ENCODE measurements at regions not wholly inside any gene's neighbourhood (a gene's known extent, or its start where the extent isn't known, plus 50 kb on each side); places are given as distances from the start of the nearest gene placed in this dataset.

DNA sequence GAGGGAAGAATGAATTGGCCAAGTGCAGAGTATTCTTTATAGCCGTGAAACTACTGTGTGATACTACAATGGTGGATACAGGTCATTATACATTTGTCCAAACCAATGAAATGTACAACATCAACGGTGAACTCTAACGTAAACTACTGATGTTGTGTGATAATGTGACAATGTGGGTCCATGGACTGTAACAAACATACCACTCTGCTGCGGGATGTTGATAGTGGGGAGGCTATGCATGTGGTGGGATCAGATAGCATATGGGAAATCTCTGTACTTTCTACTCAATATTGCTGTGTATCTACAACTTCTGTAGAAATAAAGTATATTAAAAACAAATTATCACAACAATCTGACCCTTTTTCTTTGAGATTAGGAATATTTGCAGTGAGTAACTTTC, 101.1 kb downstream of the TEX13C start:
- in situ Hi-C loops (cut with MboI; ENCODE audit: low sequenced_read_pairs, unreplicated experiment) = no loop called here
- DNase-seq (ENCODE audit: low spot score) = no peak
- TF ChIP-seq, protein P1, sequence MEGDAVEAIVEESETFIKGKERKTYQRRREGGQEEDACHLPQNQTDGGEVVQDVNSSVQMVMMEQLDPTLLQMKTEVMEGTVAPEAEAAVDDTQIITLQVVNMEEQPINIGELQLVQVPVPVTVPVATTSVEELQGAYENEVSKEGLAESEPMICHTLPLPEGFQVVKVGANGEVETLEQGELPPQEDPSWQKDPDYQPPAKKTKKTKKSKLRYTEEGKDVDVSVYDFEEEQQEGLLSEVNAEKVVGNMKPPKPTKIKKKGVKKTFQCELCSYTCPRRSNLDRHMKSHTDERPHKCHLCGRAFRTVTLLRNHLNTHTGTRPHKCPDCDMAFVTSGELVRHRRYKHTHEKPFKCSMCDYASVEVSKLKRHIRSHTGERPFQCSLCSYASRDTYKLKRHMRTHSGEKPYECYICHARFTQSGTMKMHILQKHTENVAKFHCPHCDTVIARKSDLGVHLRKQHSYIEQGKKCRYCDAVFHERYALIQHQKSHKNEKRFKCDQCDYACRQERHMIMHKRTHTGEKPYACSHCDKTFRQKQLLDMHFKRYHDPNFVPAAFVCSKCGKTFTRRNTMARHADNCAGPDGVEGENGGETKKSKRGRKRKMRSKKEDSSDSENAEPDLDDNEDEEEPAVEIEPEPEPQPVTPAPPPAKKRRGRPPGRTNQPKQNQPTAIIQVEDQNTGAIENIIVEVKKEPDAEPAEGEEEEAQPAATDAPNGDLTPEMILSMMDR (IDR thresholded peaks at IDR 0.05; ENCODE audit: borderline replicate concordance, control extremely low read depth, extremely low read depth, insufficient read depth, missing control alignments) = no peak

GRCh38 chrX:125422986-125423385, 103.3 kb downstream of the TEX13C start:
- TF ChIP-seq, protein P1 (IDR thresholded peaks at IDR 0.05; ENCODE audit: borderline replicate concordance, control extremely low read depth, extremely low read depth, insufficient read depth, missing control alignments) = no peak
- in situ Hi-C loops (cut with MboI; ENCODE audit: low sequenced_read_pairs, unreplicated experiment) = no loop called here
- no peak for DNase-seq (ENCODE audit: low spot score)

- in situ Hi-C loops (cut with MboI; ENCODE audit: low sequenced_read_pairs, unreplicated experiment) = no loop called here
- TF ChIP-seq, protein P1 (IDR thresholded peaks at IDR 0.05; ENCODE audit: borderline replicate concordance, control extremely low read depth, extremely low read depth, insufficient read depth, missing control alignments) = no peak
These were observed 104.9 kb downstream of the TEX13C start for GRCh38 chrX:125424536-125424935.

GRCh38 chrX:125436855-125437254, 117.2 kb downstream of the TEX13C start:
- TF ChIP-seq, protein P1 (IDR thresholded peaks at IDR 0.05; ENCODE audit: borderline replicate concordance, control extremely low read depth, extremely low read depth, insufficient read depth, missing control alignments) = peak; percentile 34
- no peak for DNase-seq (ENCODE audit: low spot score)
- in situ Hi-C loops (cut with MboI; ENCODE audit: low sequenced_read_pairs, unreplicated experiment) = no loop called here

More at GRCh38 chrX:125424536-125424935, 104.9 kb downstream of the TEX13C start:
- no peak for DNase-seq (ENCODE audit: low spot score)

- in situ Hi-C loops (cut with MboI; ENCODE audit: low sequenced_read_pairs, unreplicated experiment) = no loop called here
- no peak for DNase-seq (ENCODE audit: low spot score)
- TF ChIP-seq, protein P1 (IDR thresholded peaks at IDR 0.05; ENCODE audit: borderline replicate concordance, control extremely low read depth, extremely low read depth, insufficient read depth, missing control alignments) = no peak
These were observed 119.7 kb downstream of the TEX13C start for GRCh38 chrX:125439194-125439849.

- no peak for DNase-seq (ENCODE audit: low spot score)
- TF ChIP-seq, protein P1 (IDR thresholded peaks at IDR 0.05; ENCODE audit: borderline replicate concordance, control extremely low read depth, extremely low read depth, insufficient read depth, missing control alignments) = no peak
- in situ Hi-C loops (cut with MboI; ENCODE audit: low sequenced_read_pairs, unreplicated experiment) = no loop called here
These were observed 125.0 kb downstream of the TEX13C start for GRCh38 chrX:125444659-125445058.
